Erythroblast (primary cell): ENCODE measurements at regions not wholly inside any gene's neighbourhood (a gene's known extent, or its start where the extent isn't known, plus 50 kb on each side); places are given as distances from the start of the nearest gene placed in this dataset.

Experiments used
- GATA1 ChIP-seq: IDR thresholded peaks from 2 replicates; pipeline ENCODE4 v1.6.1; 2011; ENCODE audit warnings: low read depth, mild to moderate bottlenecking, control low read depth, low read length, moderate library complexity
- POLR2A ChIP-seq: IDR thresholded peaks from 2 replicates; pipeline ENCODE4 v1.6.1; 2011; ENCODE audit warnings: mild to moderate bottlenecking, low read length

DNA sequence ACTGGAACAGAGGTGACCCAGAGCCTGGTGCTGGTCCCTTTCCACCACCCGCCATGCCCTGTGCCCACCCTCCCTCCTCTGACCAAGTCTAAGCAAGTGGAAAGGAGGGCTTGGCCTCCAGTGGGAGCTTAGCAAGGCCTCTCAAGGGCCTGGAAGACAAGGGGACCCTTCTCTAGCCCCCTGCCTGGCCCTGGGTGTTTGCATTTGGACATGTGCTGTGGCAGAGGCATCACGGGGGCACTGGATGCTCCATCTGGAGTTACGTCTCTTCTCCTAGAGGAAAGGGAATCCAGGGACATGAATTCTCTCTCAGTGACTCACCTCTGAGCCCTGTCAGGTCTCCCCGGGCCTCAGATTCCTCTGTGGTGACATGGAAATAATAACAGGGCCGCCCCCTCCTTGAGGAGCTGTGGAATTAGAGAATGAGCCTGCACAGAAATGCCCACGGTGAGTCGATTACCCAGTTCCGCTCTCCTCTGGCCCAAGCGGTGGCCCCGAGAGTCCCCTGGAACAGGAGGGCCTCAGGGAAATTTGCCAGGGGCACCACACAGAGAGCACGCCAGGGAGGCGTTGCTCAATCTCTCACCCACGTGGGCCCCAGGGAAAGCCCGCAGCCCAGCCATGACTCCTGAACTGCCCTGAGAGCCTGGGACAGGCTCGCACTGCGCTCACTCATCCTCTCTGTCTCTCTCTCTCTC lies 189.6 kb downstream of the BCOR start:
- TF ChIP-seq POLR2A, result no peak
- no peak for TF ChIP-seq GATA1
